ENCODE measurements at regions not wholly inside any gene's neighbourhood (a gene's known extent, or its start where the extent isn't known, plus 50 kb on each side); places are given as distances from the start of the nearest gene placed in this dataset.

GRCh38 chr11:70813651-70814050 is 415.3 kb downstream of the CTTN start:
- TF ChIP-seq, protein P1, sequence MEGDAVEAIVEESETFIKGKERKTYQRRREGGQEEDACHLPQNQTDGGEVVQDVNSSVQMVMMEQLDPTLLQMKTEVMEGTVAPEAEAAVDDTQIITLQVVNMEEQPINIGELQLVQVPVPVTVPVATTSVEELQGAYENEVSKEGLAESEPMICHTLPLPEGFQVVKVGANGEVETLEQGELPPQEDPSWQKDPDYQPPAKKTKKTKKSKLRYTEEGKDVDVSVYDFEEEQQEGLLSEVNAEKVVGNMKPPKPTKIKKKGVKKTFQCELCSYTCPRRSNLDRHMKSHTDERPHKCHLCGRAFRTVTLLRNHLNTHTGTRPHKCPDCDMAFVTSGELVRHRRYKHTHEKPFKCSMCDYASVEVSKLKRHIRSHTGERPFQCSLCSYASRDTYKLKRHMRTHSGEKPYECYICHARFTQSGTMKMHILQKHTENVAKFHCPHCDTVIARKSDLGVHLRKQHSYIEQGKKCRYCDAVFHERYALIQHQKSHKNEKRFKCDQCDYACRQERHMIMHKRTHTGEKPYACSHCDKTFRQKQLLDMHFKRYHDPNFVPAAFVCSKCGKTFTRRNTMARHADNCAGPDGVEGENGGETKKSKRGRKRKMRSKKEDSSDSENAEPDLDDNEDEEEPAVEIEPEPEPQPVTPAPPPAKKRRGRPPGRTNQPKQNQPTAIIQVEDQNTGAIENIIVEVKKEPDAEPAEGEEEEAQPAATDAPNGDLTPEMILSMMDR (conservative IDR thresholded peaks at IDR 0.05 in 1 of 2, IDR thresholded peaks at IDR 0.05 in 1 of 2; ENCODE audit: low read depth in 1 of 2, low read length in 2 of 2), result no peak
- TF ChIP-seq EZH2 (IDR thresholded peaks at IDR 0.05; ENCODE audit: low read length, missing control alignments), result no peak
